NT2/D1 (cell line): ENCODE measurements at regions not wholly inside any gene's neighbourhood (a gene's known extent, or its start where the extent isn't known, plus 50 kb on each side); places are given as distances from the start of the nearest gene placed in this dataset.

ENCODE experiments used
- YY1 ChIP-seq: IDR thresholded peaks from 2 replicates; pipeline ENCODE4 v1.6.1; 2011; ENCODE audit not compliant: insufficient read length, insufficient read depth
- ZNF274 ChIP-seq: IDR thresholded peaks from 2 replicates; pipeline ENCODE4 v1.6.1; 2011; ENCODE audit warnings: mild to moderate bottlenecking, low read depth, low read length

- TF ChIP-seq YY1 (no peak), ZNF274 (no peak)
These were observed 117.2 kb upstream of the CAV2 start for GRCh38 chr7:116382375-116382774.
